HepG2 (cell line): ENCODE measurements at regions not wholly inside any gene's neighbourhood (a gene's known extent, or its start where the extent isn't known, plus 50 kb on each side); places are given as distances from the start of the nearest gene placed in this dataset.

ENCODE experiments used
- ATAC-seq: fragments of 200-7000 bp; cut with Tn5 transposase; 3 replicates; pipeline ENCODE4 v1.9.1; 2020; ENCODE audit warnings: mild to moderate bottlenecking, moderate library complexity
- BruUV-seq: library from RNA; stranded (reverse); fragments of 400-500 nt; replicated peaks from 2 replicates; lab custom pipeline; 2021; lab: Mats Ljungman, UMichigan
- CTCF ChIA-PET: fragments of 300-600 bp; formaldehyde crosslinking; extraction: SDS; loops from one replicate; lab custom pipeline; 2021; ENCODE audit warnings: low total read pairs, inconsistent platforms, low intra/inter-chr PET ratio; lab: Yijun Ruan, JAX
- POLR2A ChIA-PET: fragments of 350-600 bp; sonication (Branson Sonifier 250); formaldehyde crosslinking; loops from one replicate; lab custom pipeline; 2020; ENCODE audit warnings: antibody characterized with exemption, inconsistent platforms; lab: Yijun Ruan, JAX
- DNase-seq: peaks from one replicate; pipeline ENCODE4 v3.0.0-alpha.2; 2015; ENCODE audit warnings: low spot score
- FAIRE-seq: peaks from 3 replicates; lab custom pipeline; 2011; peaks lifted over from hg19 to GRCh38; lab: Jason Lieb, UNC
- H2AFZ ChIP-seq: one replicate; pipeline ENCODE4 v1.6.1; 2011; ENCODE audit warnings: low read length, inconsistent platforms
- H3K27ac ChIP-seq: fragments of 300-600 bp; 3 replicates; pipeline ENCODE4 v1.8.0; 2011; ENCODE audit warnings: mixed run types, mild to moderate bottlenecking, mixed read lengths, low read length, inconsistent platforms; ENCODE audit not compliant: insufficient read depth; ENCODE audit errors: extremely low read length
- H3K27me3 ChIP-seq, 2 experiments: fragments of 200-600 bp in 1 of 2; 2 replicates in 1 of 2; 3 replicates in 1 of 2; pipeline versions ENCODE4 v1.6.0 to v1.8.0; 2011; ENCODE audit warnings: low read length in 2 of 2, mild to moderate bottlenecking in 2 of 2, moderate library complexity in 2 of 2, inconsistent platforms in 1 of 2; ENCODE audit not compliant: insufficient read depth in 2 of 2, control insufficient read depth in 1 of 2
- H3K36me3 ChIP-seq, 2 experiments: fragments of 200-600 bp in 1 of 2; replicated peaks in 1 of 2; 2 replicates in 1 of 2; 3 replicates in 1 of 2; pipeline versions ENCODE4 v1.5.1 to v1.8.0; 2011; ENCODE audit warnings: low read length in 2 of 2, inconsistent platforms in 1 of 2; ENCODE audit not compliant: insufficient read depth in 2 of 2, control insufficient read depth in 1 of 2
- H3K4me1 ChIP-seq: 2 replicates; pipeline ENCODE4 v1.5.1; 2012; ENCODE audit warnings: low read length, inconsistent platforms; ENCODE audit not compliant: insufficient read depth
- H3K4me2 ChIP-seq: 2 replicates; pipeline ENCODE4 v1.6.0; 2011; ENCODE audit warnings: low read depth, low read length, inconsistent platforms
- H3K4me3 ChIP-seq, 3 experiments: fragments of 200-600 bp in 1 of 3; sonication (generic), shearing (Covaris generic) in 1 of 3; replicated peaks in 1 of 3; 2 replicates each; pipeline ENCODE4 v1.5.1; 2011 to 2016; ENCODE audit warnings: low read length in 3 of 3, inconsistent platforms in 2 of 3, low read depth in 2 of 3, mild to moderate bottlenecking in 2 of 3, control low read depth in 1 of 3, mixed read lengths in 1 of 3; ENCODE audit not compliant: insufficient read depth in 1 of 3
- H3K79me2 ChIP-seq: one replicate; pipeline ENCODE4 v1.6.1; 2011; ENCODE audit warnings: low read length, inconsistent platforms; ENCODE audit not compliant: insufficient read depth
- H3K9ac ChIP-seq: 2 replicates; pipeline ENCODE4 v1.6.0; 2011; ENCODE audit warnings: mild to moderate bottlenecking, low read depth, low read length, inconsistent platforms; ENCODE audit not compliant: insufficient read depth
- H3K9me3 ChIP-seq: 2 replicates; pipeline ENCODE4 v1.5.1; 2012; ENCODE audit warnings: mild to moderate bottlenecking, low read length
- H4K20me1 ChIP-seq: 2 replicates; pipeline ENCODE4 v1.6.0; 2011; ENCODE audit warnings: inconsistent platforms, mild to moderate bottlenecking, low read length, moderate library complexity; ENCODE audit not compliant: insufficient read depth
- CSRNP2 ChIP-seq: sonication (generic); formaldehyde crosslinking; conservative IDR thresholded peaks from 2 replicates; pipeline ENCODE4 v1.8.0; 2022; ENCODE audit warnings: low read depth, missing genetic modification reagents
- DRAP1 ChIP-seq: IDR thresholded peaks from 2 replicates; pipeline ENCODE4 v1.6.1; 2016; ENCODE audit warnings: missing genetic modification reagents, missing compliant biosample characterization
- DZIP1 ChIP-seq: sonication (generic); formaldehyde crosslinking; IDR thresholded peaks from 2 replicates; pipeline ENCODE4 v1.5.0; 2020; ENCODE audit warnings: mild to moderate bottlenecking, missing genetic modification reagents
- ETV6 ChIP-seq: sonication (generic); formaldehyde crosslinking; conservative IDR thresholded peaks from 2 replicates; pipeline ENCODE4 v1.4.0; 2020; ENCODE audit warnings: missing genetic modification reagents
- FOXK1 ChIP-seq: sonication (generic); formaldehyde crosslinking; IDR thresholded peaks from 2 replicates; pipeline ENCODE4 v1.4.0; 2020; ENCODE audit warnings: low read depth, missing genetic modification reagents, borderline replicate concordance
- NCOR1 ChIP-seq: fragments of 200-600 bp; sonication (generic); IDR thresholded peaks from 2 replicates; pipeline ENCODE4 v1.7.0; 2017; ENCODE audit warnings: antibody characterized with exemption, low read length, borderline replicate concordance
- SMAD3 ChIP-seq: sonication (generic); formaldehyde crosslinking; IDR thresholded peaks from 2 replicates; pipeline ENCODE4 v1.4.0; 2020; ENCODE audit warnings: missing genetic modification reagents
- ZMYM3 ChIP-seq: sonication (generic); formaldehyde crosslinking; IDR thresholded peaks from 2 replicates; pipeline ENCODE4 v1.5.1; 2020; ENCODE audit warnings: mild to moderate bottlenecking, missing genetic modification reagents
- ZNF383 ChIP-seq: sonication (generic); formaldehyde crosslinking; IDR thresholded peaks from 2 replicates; pipeline ENCODE4 v1.4.0; 2020; ENCODE audit warnings: missing genetic modification reagents, mild to moderate bottlenecking, borderline replicate concordance
- ZNF784 ChIP-seq: sonication (generic); formaldehyde crosslinking; IDR thresholded peaks from 2 replicates; pipeline ENCODE4 v1.5.1; 2020; ENCODE audit warnings: missing genetic modification reagents, mild to moderate bottlenecking, borderline replicate concordance
- in situ Hi-C: cut with HindIII; loops from 2 replicates; pipeline ENCODE4 v1.10.0; 2017; ENCODE audit warnings: low pct_unique_long_range_greater_than_20kb; ENCODE audit not compliant: extremely low pct_ligation_motif_present
- intact Hi-C: fragments of 100-400 bp; cut with micrococcal nuclease; formaldehyde crosslinking; loops from one replicate; pipeline ENCODE4 v1.10.0; 2022; ENCODE audit not compliant: unreplicated experiment

- no peak for TF ChIP-seq ZMYM3 (CRISPR knock-in tag)
- no peak for TF ChIP-seq FOXK1 (CRISPR knock-in tag)
Measured at GRCh38 chr2:52732849-52733395, 1034.7 kb upstream of the CHAC2 start (continued).

- Histone ChIP-seq H3K4me3 (no peak overlapping the region), H4K20me1 (no peaks in the 10 kb centered on the region), H3K27ac (no peak overlapping the region), H3K36me3 (no peaks in the 10 kb centered on the region), H3K27me3 (no peaks in the 10 kb centered on the region), H3K79me2 (no peaks in the 10 kb centered on the region)
- no peak for DNase-seq
- in situ Hi-C loops (no loop called here), intact Hi-C loops (no loop called here)
- POLR2A ChIA-PET: no interaction called here
- TF ChIP-seq ETV6 (CRISPR knock-in tag) (no peak), ZNF784 (CRISPR knock-in tag) (no peak), CSRNP2 (CRISPR knock-in tag) (no peak), NCOR1 (no peak), SMAD3 (CRISPR knock-in tag) (no peak), ZNF383 (no peak), DZIP1 (no peak), DRAP1 (no peak)
- TF ChIP-seq, all 625 proteins: peak for 0
- peaks cover 91% of the 10 kb centered on the region for H3K9me3 ChIP-seq
- FAIRE-seq (no peak), ATAC-seq (no peak)
- no peak overlapping the region for H3K9ac ChIP-seq
- BruUV-seq: no TSS peak
- no peak overlapping the region for H2AFZ ChIP-seq
- CTCF ChIA-PET: no interaction called here
- no peak overlapping the region for H3K4me2 ChIP-seq
- no peaks in the 10 kb centered on the region for H3K4me1 ChIP-seq
Measured at GRCh38 chr2:52724585-52724984, 1043.0 kb upstream of the CHAC2 start.
